Neural progenitor cell (in vitro differentiated cells): ENCODE measurements at regions not wholly inside any gene's neighbourhood (a gene's known extent, or its start where the extent isn't known, plus 50 kb on each side); places are given as distances from the start of the nearest gene placed in this dataset.

Source experiments
- DNase-seq: peaks from one replicate; pipeline ENCODE4 v3.0.0-alpha.2; 2016; ENCODE audit warnings: low spot score
- H2AFZ ChIP-seq: fragments of 200-600 bp; sonication (generic); replicated peaks from 2 replicates; pipeline ENCODE4 v1.6.1; 2016; ENCODE audit warnings: antibody characterized with exemption
- H3F3A ChIP-seq: fragments of 200-600 bp; sonication (generic); 2 replicates; pipeline ENCODE4 v1.6.1; 2016; ENCODE audit warnings: antibody characterized with exemption, low read depth
- H3K27ac ChIP-seq: fragments of 200-600 bp; sonication (generic); 2 replicates; pipeline ENCODE4 v1.5.1; 2016; ENCODE audit warnings: mild to moderate bottlenecking
- H3K27me3 ChIP-seq: fragments of 200-600 bp; sonication (generic); 2 replicates; pipeline ENCODE4 v1.6.1; 2016; ENCODE audit warnings: mild to moderate bottlenecking, moderate library complexity
- H3K36me3 ChIP-seq: fragments of 200-600 bp; sonication (generic); 2 replicates; pipeline ENCODE4 v1.5.1; 2016
- H3K4me1 ChIP-seq: fragments of 200-600 bp; sonication (generic); 2 replicates; pipeline ENCODE4 v1.6.1; 2016; ENCODE audit warnings: mixed run types
- H3K4me2 ChIP-seq: fragments of 200-600 bp; sonication (generic); 2 replicates; pipeline ENCODE4 v1.6.1; 2016
- H3K4me3 ChIP-seq: fragments of 200-600 bp; sonication (generic); 2 replicates; pipeline ENCODE4 v1.5.1; 2016
- H3K79me2 ChIP-seq: fragments of 200-600 bp; sonication (generic); 2 replicates; pipeline ENCODE4 v1.6.1; 2016; ENCODE audit warnings: low read depth
- H3K9ac ChIP-seq: fragments of 200-600 bp; sonication (generic); 2 replicates; pipeline ENCODE4 v1.6.1; 2016
- H3K9me3 ChIP-seq: fragments of 200-600 bp; sonication (generic); 2 replicates; pipeline ENCODE4 v1.5.1; 2016; ENCODE audit warnings: low read depth
- H4K20me1 ChIP-seq: fragments of 200-600 bp; sonication (generic); 2 replicates; pipeline ENCODE4 v1.6.1; 2016; ENCODE audit warnings: low read depth
- H3K27ac Mint-ChIP-seq: 3 replicates; pipeline ENCODE4 v1.8.0; 2021; ENCODE audit warnings: mixed read lengths
- H3K27me3 Mint-ChIP-seq: 2 replicates; pipeline ENCODE4 v1.8.0; 2022; ENCODE audit warnings: low read depth, mild to moderate bottlenecking, inconsistent platforms, moderate library complexity, mixed read lengths; ENCODE audit not compliant: insufficient read depth
- H3K36me3 Mint-ChIP-seq: 3 replicates; pipeline ENCODE4 v1.8.0; 2021; ENCODE audit warnings: mixed read lengths
- H3K4me1 Mint-ChIP-seq: 3 replicates; pipeline ENCODE4 v1.8.0; 2021; ENCODE audit warnings: mixed read lengths
- H3K4me3 Mint-ChIP-seq: 3 replicates; pipeline ENCODE4 v1.8.0; 2021; ENCODE audit warnings: mild to moderate bottlenecking, moderate library complexity, mixed read lengths
- H3K9me3 Mint-ChIP-seq: 3 replicates; pipeline ENCODE4 v1.8.0; 2020; ENCODE audit warnings: mixed read lengths
- EZH2 ChIP-seq: fragments of 200-600 bp; sonication (generic); IDR thresholded peaks from 2 replicates; pipeline ENCODE4 v1.6.1; 2017; ENCODE audit warnings: antibody characterized with exemption, mild to moderate bottlenecking, moderate library complexity
- EZH2phosphoT487 ChIP-seq: fragments of 200-600 bp; sonication (generic); IDR thresholded peaks from 2 replicates; pipeline ENCODE4 v1.6.1; 2017; ENCODE audit warnings: antibody characterized with exemption
- TF ChIP-seq, protein P1 (sequence below): fragments of 200-600 bp; sonication (generic); IDR thresholded peaks from 2 replicates; pipeline ENCODE4 v1.5.1; 2017; ENCODE audit warnings: antibody characterized with exemption, mild to moderate bottlenecking

DNA sequence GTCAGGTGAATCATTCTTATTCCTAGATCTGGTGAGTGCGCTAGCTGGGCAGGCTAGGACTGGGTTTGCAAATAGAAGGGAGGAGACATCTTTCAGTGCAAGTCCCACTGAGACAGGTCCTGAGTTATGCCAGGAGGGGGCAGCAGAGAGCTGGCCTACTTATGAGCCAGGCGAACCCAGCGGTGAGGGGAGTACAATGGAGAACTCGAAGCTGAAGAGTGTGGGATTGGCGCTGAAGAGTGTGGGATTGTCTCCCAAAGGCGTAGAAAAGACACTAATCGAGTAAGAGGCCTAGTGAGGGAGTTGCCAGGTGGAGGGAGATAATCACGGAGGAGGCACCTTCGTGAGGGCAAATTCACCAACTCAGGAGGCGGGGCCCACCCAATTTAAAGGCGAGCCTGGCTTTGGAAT lies 91.7 kb upstream of the CXorf66 start:
- peak; percentile 89 for DNase-seq
- no peaks in the 10 kb centered on the region for H4K20me1 ChIP-seq
- H2AFZ ChIP-seq, result no peak overlapping the region
- Mint-ChIP-seq H3K4me1 (peaks cover 27% of the 10 kb centered on the region), H3K27ac (peak overlapping the region; percentile 75), H3K27me3 (peaks cover 13% of the 10 kb centered on the region), H3K36me3 (no peaks in the 10 kb centered on the region), H3K4me3 (no peak overlapping the region), H3K9me3 (no peaks in the 10 kb centered on the region)
- H3F3A ChIP-seq, result no peaks in the 10 kb centered on the region
- no peaks in the 10 kb centered on the region for H3K9me3 ChIP-seq
- no peak overlapping the region for H3K27ac ChIP-seq
- no peaks in the 10 kb centered on the region for H3K36me3 ChIP-seq
- H3K4me3 ChIP-seq, result no peak overlapping the region
- no peaks in the 10 kb centered on the region for H3K79me2 ChIP-seq
- TF ChIP-seq, protein P1, sequence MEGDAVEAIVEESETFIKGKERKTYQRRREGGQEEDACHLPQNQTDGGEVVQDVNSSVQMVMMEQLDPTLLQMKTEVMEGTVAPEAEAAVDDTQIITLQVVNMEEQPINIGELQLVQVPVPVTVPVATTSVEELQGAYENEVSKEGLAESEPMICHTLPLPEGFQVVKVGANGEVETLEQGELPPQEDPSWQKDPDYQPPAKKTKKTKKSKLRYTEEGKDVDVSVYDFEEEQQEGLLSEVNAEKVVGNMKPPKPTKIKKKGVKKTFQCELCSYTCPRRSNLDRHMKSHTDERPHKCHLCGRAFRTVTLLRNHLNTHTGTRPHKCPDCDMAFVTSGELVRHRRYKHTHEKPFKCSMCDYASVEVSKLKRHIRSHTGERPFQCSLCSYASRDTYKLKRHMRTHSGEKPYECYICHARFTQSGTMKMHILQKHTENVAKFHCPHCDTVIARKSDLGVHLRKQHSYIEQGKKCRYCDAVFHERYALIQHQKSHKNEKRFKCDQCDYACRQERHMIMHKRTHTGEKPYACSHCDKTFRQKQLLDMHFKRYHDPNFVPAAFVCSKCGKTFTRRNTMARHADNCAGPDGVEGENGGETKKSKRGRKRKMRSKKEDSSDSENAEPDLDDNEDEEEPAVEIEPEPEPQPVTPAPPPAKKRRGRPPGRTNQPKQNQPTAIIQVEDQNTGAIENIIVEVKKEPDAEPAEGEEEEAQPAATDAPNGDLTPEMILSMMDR, result peak; percentile 77
- TF ChIP-seq EZH2phosphoT487 (no peak), EZH2 (no peak)
- peaks cover 6% of the 10 kb centered on the region for H3K4me1 ChIP-seq
- H3K4me2 ChIP-seq, result no peak overlapping the region
- no peaks in the 10 kb centered on the region for H3K27me3 ChIP-seq
- no peak overlapping the region for H3K9ac ChIP-seq

DNA sequence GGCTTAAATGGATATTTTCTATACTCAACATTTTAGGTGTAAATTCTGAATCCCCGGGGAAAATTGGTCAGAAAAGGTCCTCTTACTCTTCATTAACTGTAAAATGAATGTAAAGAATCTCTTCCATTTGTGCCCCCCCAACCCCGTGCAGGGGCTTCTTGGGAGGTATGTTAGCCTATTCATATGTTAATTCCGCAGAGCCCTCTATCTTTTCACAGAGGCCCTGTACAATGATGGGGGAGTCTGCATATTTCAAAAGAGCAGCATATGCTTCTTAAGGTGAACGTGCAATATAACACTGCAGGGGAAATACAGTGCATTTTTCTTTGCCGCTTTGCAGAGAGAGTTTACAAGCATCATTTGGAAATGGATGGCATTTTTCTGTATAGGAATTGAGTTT lies 88.5 kb upstream of the CXorf66 start:
- peaks cover 9% of the 10 kb centered on the region for H3F3A ChIP-seq
- H4K20me1 ChIP-seq, result no peaks in the 10 kb centered on the region
- Mint-ChIP-seq H3K27ac (no peak overlapping the region), H3K36me3 (no peaks in the 10 kb centered on the region), H3K27me3 (peaks cover 13% of the 10 kb centered on the region), H3K4me1 (peaks cover 31% of the 10 kb centered on the region), H3K9me3 (no peaks in the 10 kb centered on the region), H3K4me3 (no peak overlapping the region)
- peak; percentile 46 for DNase-seq
- H3K9me3 ChIP-seq, result no peaks in the 10 kb centered on the region
- H3K4me2 ChIP-seq, result no peak overlapping the region
- TF ChIP-seq, protein P1, result no peak
- TF ChIP-seq EZH2, result no peak
- no peak for TF ChIP-seq EZH2phosphoT487
- H3K79me2 ChIP-seq, result no peaks in the 10 kb centered on the region
- H3K27me3 ChIP-seq, result no peaks in the 10 kb centered on the region
- peaks cover 12% of the 10 kb centered on the region for H3K4me1 ChIP-seq
- no peak overlapping the region for H3K9ac ChIP-seq
- no peaks in the 10 kb centered on the region for H3K36me3 ChIP-seq
- H3K27ac ChIP-seq, result no peak overlapping the region
- no peak overlapping the region for H3K4me3 ChIP-seq
- H2AFZ ChIP-seq, result no peak overlapping the region

DNA sequence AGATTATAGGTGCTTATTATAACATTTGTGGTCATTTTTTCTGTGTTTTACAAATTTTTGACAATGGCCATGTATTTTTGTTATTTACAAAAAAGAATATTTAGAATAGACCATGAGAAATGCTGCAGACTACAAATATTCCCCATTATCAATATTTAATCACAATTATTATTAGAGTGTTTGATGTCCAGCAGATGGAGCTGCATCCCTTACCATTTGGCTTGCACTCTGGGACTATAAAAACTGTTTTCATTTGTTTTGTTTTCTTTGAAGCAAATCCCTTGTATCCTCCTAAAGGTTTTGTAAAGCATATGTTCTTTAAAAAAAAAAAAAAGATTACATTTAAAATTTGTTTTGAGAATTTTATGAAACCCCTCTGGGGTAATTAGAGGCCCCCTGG lies 85.6 kb upstream of the CXorf66 start:
- no peaks in the 10 kb centered on the region for H3K36me3 ChIP-seq
- no peak for DNase-seq
- H3K27ac ChIP-seq, result no peak overlapping the region
- peak overlapping the region; percentile 31 for H3K4me2 ChIP-seq
- H3K4me1 ChIP-seq, result peaks cover 12% of the 10 kb centered on the region
- H2AFZ ChIP-seq, result no peak overlapping the region
- no peak for TF ChIP-seq EZH2phosphoT487
- TF ChIP-seq, protein P1, result peak; percentile 62
- H3K9ac ChIP-seq, result no peak overlapping the region
- no peaks in the 10 kb centered on the region for H4K20me1 ChIP-seq
- Mint-ChIP-seq H3K4me3 (no peak overlapping the region), H3K36me3 (no peaks in the 10 kb centered on the region), H3K27ac (no peak overlapping the region), H3K9me3 (no peaks in the 10 kb centered on the region), H3K4me1 (peaks cover 20% of the 10 kb centered on the region), H3K27me3 (peaks cover 6% of the 10 kb centered on the region)
- H3F3A ChIP-seq, result peaks cover 9% of the 10 kb centered on the region
- H3K27me3 ChIP-seq, result no peaks in the 10 kb centered on the region
- H3K4me3 ChIP-seq, result no peak overlapping the region
- H3K9me3 ChIP-seq, result no peaks in the 10 kb centered on the region
- H3K79me2 ChIP-seq, result no peaks in the 10 kb centered on the region

DNA sequence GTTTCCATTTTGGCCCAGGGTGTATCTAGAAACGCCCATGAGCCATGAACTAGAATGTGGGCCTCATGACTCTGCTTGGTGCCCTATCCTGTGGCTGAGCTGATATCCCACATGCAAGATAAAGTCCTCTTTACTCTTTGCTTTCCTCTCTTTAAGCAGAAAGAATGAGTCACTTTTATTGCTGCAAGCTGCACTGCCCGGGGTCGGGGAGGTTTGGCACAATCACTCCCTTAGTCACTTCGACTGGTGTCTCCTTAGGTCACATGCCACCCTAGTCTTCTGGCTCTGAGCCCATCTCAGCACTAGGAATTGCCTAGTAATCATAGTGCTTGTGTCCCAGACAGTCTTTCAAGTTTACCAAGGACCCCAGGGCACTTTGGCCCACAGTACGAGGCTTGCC lies 75.1 kb upstream of the CXorf66 start:
- Mint-ChIP-seq H3K4me1 (no peaks in the 10 kb centered on the region), H3K27me3 (no peaks in the 10 kb centered on the region), H3K36me3 (no peaks in the 10 kb centered on the region), H3K4me3 (no peak overlapping the region), H3K9me3 (peaks cover 24% of the 10 kb centered on the region), H3K27ac (no peak overlapping the region)
- no peak overlapping the region for H3K27ac ChIP-seq
- H3K79me2 ChIP-seq, result no peaks in the 10 kb centered on the region
- no peaks in the 10 kb centered on the region for H3K36me3 ChIP-seq
- H3K4me2 ChIP-seq, result no peak overlapping the region
- no peaks in the 10 kb centered on the region for H3K27me3 ChIP-seq
- no peak overlapping the region for H2AFZ ChIP-seq
- TF ChIP-seq EZH2, result no peak
- TF ChIP-seq, protein P1, result no peak
- TF ChIP-seq EZH2phosphoT487, result no peak
- H3K9me3 ChIP-seq, result no peaks in the 10 kb centered on the region
- H3F3A ChIP-seq, result no peaks in the 10 kb centered on the region
- no peaks in the 10 kb centered on the region for H4K20me1 ChIP-seq
- no peak overlapping the region for H3K4me3 ChIP-seq
- no peak overlapping the region for H3K9ac ChIP-seq
- DNase-seq, result no peak
- H3K4me1 ChIP-seq, result no peaks in the 10 kb centered on the region
